ENCODE measurements at regions not wholly inside any gene's neighbourhood (a gene's known extent, or its start where the extent isn't known, plus 50 kb on each side); places are given as distances from the start of the nearest gene placed in this dataset.
"Not testable (repeated sequence)": the region's sequence is repeated elsewhere in the genome, so short reads cannot be mapped to it uniquely, and the experiment has no call there.

GRCh38 chr18:43827311-43827710 is 550.0 kb upstream of the SYT4 start:
- no peak for DNase-seq

- DNase-seq, result no peak
Measured at GRCh38 chr18:43830303-43830702, 553.0 kb upstream of the SYT4 start.

DNA sequence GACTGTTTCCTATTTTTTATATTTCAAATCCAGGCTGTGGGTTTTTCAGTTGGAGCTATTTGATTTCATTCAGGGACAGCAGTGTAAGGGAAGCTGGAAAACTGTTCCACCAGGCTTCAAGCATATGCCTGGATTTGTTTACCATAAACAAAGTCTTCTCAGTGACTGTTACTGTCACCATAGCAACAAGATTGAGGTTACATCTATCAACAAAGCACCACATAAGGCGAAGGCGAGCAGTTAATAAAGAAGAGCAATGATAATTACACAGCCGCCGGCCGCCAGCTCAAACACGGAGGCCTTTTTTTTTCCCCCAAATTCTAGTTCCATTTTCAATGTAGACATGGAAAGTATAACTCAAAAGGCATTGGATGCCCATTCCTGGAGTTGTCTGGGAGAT is 553.7 kb upstream of the SYT4 start:
- DNase-seq, result no peak

DNA sequence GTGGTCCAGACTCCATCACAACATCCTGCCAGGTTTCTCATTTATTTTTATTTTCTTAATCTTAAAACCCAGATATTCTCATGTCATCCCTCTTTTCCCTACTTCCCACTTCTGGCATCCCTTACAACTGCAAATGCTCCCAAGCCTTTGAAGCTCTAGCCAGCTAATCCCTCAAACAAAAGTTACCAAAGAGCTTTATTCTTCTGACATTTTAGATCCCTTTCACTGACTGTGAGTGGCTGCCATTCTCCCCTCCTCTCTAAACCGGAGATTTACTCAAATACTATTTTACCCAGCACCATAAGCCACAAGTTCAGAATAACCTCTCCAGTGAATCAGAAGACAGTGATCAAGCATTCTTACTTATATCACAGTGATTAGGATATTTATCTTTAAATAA is 569.0 kb upstream of the SYT4 start:
- DNase-seq, result no peak

- DNase-seq, result no peak
Measured at GRCh38 chr18:43847164-43848091, 570.1 kb upstream of the SYT4 start.

GRCh38 chr18:43849831-43850230 is 572.5 kb upstream of the SYT4 start:
- not testable (repeated sequence) for DNase-seq

DNA sequence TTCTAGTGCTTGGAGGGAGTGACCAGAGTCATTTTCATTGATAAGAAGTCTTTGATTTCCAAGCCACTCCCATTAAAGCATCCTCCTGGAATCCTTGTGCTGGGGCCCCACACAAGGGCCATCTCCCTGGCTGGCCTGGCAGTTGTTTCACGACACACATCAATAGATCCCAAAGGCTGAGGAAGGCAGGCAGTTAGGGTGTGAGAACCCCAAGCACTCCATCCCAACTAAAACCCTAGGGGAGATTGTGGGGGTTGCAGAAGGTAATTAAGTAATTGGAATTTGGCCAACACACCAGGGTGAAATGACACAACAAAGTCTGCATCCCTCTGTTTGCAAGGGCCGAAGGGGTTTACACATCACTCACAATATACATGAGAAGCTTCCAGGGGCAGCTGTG is 578.1 kb upstream of the SYT4 start:
- no peak for DNase-seq

GRCh38 chr18:43863180-43863579 is 585.9 kb upstream of the SYT4 start:
- no peak for DNase-seq

GRCh38 chr18:43866696-43867095 is 589.4 kb upstream of the SYT4 start:
- DNase-seq, result no peak

DNA sequence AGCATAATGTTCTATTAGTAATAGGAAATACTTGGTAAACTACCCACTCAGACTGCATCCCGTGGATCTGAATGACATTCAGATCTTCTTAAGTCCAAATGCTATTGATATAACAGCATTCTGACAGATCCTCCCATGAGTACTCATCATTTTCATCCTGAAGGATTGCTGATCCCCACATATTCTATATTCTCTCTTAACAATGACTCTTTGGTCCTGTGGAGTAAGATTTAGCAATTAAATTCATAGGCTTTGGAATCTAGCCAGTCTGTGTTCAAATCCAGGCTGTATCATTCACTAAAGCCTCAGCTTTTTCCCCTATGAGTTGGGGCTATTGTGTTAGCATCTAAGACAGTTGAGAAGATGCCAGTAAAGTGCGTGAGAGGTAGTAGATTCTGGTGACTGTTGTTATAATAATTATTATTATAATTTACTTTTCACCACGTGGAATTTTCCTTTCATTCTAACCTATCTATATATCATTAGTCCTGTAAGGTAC is 591.3 kb upstream of the SYT4 start:
- no peak for DNase-seq

- no peak for DNase-seq
Measured at GRCh38 chr18:43869451-43870008, 592.2 kb upstream of the SYT4 start.

- no peak for DNase-seq
Measured at GRCh38 chr18:43870626-43871025, 593.3 kb upstream of the SYT4 start.

GRCh38 chr18:43875511-43875910 is 598.2 kb upstream of the SYT4 start:
- no peak for DNase-seq

GRCh38 chr18:43876286-43876685 is 599.0 kb upstream of the SYT4 start:
- DNase-seq, result no peak

- no peak for DNase-seq
Measured at GRCh38 chr18:43876748-43877147, 599.5 kb upstream of the SYT4 start.

DNA sequence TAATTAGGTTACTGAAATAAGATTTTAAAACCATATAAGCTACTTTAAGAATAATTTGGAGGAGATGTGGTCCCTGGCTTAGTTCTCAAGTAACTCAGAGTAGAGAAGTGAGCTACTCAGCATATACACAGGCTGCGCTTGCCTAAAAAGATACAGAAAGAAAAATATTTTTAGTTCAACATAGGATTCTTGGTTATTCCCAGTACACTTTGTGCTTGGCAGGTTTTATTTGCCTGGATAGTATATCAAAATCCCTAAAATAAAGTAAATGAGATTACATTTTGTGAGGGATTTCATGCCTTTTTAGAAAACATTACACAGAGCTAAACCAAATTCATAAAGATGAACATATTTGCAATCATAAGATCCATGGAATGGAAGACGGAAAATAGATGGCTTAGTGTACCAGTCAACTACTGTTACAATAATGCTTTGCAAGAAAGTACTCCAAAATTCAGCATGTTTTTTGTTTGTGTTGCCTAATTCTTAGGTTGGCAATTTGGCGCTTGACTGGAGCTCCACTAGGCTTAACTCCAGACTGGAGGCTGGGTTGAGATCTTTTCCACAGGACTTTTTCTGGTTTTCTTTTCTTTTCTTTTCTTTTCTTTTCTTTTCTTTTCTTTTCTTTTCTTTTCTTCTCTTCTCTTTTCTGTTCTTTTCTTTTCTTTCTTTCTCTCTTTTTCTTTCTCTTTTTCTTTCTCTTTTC is 600.5 kb upstream of the SYT4 start:
- no peak for DNase-seq

DNA sequence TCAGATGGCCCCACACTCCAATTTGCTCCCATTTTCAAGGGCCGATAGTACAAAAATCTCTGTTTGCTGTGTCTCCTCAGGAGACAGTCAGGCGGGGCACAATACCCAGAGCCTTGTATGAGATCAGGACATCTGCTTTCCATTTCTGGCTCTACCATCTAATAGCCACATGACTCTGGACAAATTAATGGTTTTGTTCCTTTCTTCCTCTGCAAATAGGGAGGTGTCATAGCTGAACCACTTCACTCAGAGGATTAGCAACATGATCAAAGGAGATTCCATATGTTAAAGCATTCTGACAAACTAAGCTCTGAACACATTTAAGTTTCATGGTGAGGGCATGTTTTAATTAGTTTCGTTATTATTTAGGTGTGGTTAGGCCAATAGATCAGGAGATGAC is 602.1 kb upstream of the SYT4 start:
- DNase-seq, result no peak

DNA sequence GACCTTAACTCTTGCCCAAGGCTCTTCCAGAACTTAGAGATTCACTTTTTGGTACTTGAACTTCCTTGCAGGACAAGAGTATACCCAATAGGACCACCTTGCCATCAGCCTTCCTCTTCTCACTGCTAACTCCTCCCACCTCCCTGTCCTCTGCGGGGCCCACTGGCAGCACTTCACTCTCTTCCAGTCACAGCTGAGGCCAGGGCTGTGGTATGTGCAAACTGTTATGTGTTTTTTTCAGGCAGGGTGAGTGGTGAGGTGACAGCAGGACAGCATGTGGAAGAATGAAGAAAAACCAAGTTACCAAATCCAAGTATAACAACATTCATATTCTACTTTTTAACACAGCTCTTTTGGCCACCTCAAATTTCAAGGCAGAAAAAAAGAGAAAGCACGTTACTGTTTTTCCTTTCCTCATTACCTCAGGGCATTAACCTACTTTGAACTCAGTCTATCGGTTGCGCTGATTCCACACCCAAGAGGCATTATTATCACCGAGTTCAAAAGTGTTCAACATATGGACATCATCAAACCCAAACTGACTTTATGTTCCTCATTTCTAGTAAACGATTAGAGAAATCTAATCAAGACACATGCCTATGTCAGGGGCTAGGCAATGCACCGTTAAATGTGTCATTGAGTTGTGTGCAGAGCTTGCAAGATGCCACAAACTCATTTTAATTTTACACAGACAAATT is 605.2 kb upstream of the SYT4 start:
- no peak for DNase-seq

DNA sequence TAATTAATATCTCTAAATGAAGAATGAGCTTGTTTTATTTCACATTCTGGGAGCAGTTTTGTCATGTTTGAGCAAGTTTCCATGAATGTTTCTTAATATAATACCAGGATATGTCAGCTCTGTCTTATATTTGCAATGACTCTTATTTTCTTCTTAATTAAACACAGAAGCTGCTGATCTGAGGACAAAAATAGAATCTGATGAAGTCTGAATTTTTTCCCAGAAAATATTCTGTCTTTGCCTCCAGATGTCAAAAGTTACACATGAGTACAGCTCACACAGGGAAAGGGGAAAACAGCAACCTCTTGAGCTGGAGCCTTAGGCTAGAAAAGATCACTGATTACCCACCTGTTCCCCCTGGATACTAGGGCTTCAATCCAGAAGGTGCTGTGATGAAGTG is 606.6 kb upstream of the SYT4 start:
- no peak for DNase-seq

- no peak for DNase-seq
Measured at GRCh38 chr18:43886341-43886740, 609.1 kb upstream of the SYT4 start.

GRCh38 chr18:43887491-43887890 is 610.2 kb upstream of the SYT4 start:
- no peak for DNase-seq

DNA sequence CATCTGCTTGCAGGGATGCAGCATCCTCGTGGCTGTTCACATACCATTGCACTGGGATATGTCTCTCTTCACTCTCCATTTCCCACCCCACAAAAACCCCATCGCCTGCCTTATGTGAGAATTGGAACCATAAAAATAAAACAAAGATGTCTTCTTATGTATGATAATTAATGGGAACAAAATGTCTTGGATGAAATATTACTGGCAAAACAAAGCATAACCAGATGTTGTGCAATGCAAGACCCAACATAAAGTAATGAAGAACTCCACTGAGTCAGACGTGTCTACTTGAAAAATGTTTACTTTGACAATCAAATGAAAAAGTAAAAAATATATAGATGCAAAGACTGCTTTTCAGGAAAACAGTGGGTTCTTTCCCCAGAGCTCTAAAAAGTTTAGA is 611.3 kb upstream of the SYT4 start:
- DNase-seq, result no peak

DNA sequence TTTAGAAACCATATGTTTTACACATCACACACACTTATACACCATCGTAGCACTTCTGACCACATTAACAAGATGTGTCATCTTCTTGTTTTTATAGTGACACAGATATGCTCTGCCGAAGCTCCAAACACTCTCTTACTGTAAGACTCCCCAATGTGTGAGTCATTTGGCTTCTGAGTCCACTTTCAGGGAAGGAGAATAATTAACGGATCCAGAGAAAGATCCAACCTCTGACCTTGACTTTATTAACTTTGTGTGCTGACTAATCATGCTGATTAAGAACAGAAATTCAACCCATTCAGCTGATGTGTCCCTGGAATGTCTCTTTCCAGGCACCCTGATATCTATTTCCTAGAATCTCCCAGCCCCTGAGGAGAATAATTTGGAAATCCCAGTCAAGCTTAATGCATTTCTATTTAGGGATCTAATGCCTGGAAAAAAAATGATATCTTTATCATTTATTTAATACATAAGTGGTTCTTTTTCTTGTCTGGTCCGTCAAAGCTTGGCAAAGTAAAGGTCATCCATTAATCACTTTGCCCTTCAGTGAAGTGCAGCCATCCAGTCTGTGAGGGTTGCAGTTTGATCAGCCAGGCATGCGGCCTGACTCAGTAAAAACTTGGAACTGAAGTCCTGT is 615.8 kb upstream of the SYT4 start:
- no peak for DNase-seq
